Astrocyte of the spinal cord (primary cell): ENCODE measurements at regions not wholly inside any gene's neighbourhood (a gene's known extent, or its start where the extent isn't known, plus 50 kb on each side); places are given as distances from the start of the nearest gene placed in this dataset.

Experiments
- DNase-seq: peaks from one replicate; pipeline ENCODE4 v3.0.0; 2011; ENCODE audit warnings: low read depth, low spot score
- H3K4me3 ChIP-seq: 2 replicates; pipeline ENCODE4 v1.5.1; 2011; ENCODE audit warnings: low read depth, mild to moderate bottlenecking, low read length, moderate library complexity
- in situ Hi-C: cut with HindIII; loops from 2 replicates; pipeline ENCODE4 v1.10.0; 2017; ENCODE audit warnings: low sequenced_read_pairs
- TF ChIP-seq, protein P1 (sequence below): IDR thresholded peaks from 2 replicates; pipeline ENCODE4 v1.5.1; 2012; ENCODE audit warnings: low read depth, mild to moderate bottlenecking, low read length, inconsistent platforms

DNA sequence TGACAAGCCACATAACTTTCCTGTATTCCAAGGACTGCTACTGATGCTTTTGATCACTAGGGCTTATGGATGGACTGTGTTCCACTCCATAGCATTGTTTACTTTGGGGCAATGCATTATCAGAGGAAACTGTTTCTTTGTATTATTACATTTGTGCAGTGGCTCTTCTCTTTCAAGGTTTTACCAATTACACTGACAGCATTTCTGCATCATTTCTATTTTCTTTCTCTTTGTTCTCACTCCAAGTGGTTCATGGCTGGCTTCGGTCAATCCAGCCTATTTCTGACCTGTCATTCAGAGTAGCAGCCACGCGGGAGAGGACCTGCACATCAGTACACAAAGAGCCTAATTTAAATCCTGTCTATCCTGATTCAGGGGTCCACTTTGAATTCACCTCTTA is 711.0 kb downstream of the TLE4 start:
- in situ Hi-C loops = no loop called here
- H3K4me3 ChIP-seq = no peak overlapping the region
- DNase-seq = no peak
- TF ChIP-seq, protein P1, sequence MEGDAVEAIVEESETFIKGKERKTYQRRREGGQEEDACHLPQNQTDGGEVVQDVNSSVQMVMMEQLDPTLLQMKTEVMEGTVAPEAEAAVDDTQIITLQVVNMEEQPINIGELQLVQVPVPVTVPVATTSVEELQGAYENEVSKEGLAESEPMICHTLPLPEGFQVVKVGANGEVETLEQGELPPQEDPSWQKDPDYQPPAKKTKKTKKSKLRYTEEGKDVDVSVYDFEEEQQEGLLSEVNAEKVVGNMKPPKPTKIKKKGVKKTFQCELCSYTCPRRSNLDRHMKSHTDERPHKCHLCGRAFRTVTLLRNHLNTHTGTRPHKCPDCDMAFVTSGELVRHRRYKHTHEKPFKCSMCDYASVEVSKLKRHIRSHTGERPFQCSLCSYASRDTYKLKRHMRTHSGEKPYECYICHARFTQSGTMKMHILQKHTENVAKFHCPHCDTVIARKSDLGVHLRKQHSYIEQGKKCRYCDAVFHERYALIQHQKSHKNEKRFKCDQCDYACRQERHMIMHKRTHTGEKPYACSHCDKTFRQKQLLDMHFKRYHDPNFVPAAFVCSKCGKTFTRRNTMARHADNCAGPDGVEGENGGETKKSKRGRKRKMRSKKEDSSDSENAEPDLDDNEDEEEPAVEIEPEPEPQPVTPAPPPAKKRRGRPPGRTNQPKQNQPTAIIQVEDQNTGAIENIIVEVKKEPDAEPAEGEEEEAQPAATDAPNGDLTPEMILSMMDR = no peak

DNA sequence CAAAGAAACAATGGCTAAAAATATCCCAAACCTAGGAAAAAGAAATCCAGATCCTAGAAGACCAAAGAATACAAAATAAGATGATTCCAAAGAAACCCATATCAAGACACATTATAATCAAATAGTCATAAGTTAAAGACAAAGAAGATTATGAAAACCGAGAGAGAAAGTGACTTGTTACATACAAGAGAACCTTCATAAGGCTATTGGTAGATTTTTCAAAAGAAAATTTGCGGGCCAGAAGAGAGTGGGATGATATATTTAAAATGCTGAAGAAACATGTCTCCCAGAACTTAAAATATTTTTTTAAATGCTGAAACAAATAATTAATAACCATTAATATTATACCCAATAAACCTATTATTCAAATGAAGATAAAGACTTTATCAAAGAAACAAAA is 687.3 kb downstream of the TLE4 start:
- no peak overlapping the region for H3K4me3 ChIP-seq
- in situ Hi-C loops = no loop called here
- TF ChIP-seq, protein P1 = no peak
- no peak for DNase-seq

DNA sequence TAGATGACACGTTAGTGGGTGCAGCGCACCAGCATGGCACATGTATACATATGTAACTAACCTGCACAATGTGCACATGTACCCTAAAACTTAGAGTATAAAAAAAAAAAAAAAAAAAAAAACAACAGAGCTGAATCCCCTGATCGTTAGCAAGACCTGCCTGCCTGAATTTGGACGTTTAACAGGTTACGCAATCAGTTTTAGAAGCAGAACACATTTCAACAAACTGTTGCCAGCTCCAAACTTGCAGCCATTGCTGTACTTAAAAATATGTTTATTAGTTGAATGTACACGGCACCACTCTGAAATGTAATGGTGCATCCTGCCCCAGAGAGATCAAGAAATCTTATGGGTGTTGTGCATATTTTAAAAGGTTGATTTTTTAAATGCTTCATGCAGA is 680.0 kb downstream of the TLE4 start:
- in situ Hi-C loops = no loop called here
- TF ChIP-seq, protein P1 = no peak
- no peak overlapping the region for H3K4me3 ChIP-seq
- DNase-seq = no peak

DNA sequence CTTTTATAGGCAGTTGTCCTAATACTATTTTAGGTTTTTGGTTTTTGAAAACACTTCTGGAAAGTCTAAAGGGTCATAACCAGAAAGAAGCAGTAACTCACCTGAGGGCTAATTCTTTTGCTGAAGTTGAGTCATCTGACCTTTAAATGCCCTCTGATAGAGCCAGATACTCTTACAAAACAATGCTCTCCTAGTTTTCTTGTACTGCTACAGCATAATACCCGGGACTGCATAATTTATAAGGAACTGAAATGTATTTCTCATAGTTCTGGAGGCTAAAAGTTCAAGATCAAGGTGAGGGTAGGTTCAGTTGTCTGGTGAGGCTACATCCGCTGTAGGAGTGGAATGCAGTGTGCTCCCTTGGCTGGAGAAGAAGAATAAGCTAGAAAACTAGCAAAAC is 670.3 kb downstream of the TLE4 start:
- in situ Hi-C loops = no loop called here
- no peak for DNase-seq
- TF ChIP-seq, protein P1 = no peak
- no peak overlapping the region for H3K4me3 ChIP-seq

DNA sequence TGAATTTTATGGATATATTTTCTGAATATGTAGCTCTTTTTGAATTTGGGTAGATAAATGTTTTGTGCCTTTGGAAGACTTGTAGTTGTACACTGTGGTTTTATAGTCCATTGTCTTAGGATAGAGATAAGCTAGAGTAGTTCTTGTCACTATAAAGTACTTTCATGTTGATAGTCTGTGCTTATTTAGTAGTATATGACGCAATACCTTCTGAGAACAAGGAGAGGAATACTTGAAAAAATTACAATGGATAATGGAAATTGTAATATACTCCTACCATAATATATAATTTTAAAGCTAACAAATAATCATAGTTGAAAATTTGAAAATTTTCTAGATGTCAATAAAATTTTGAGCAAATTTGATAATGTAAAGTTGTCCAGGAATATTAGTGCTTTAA is 664.0 kb downstream of the TLE4 start:
- in situ Hi-C loops = no loop called here
- TF ChIP-seq, protein P1 = no peak
- no peak for DNase-seq
- H3K4me3 ChIP-seq = no peak overlapping the region

DNA sequence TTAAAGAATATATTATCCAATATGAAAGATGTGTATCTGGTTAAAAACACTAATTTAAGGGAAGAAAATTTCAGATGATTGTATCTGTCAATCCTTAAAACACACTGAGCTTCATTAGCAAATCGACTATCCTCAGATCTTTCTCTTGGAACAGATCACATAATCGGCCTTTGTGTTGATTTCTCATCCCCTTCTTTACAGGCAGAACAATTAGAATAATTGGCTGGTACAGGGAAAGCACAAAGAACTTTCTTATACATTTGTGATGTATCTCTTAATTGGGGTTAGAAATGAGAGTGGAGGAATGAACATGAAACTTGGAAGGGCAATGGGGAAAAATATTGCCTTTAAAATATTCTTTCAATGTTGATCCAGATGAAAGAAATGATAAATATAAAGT is 662.1 kb downstream of the TLE4 start:
- DNase-seq = no peak
- H3K4me3 ChIP-seq = no peak overlapping the region
- in situ Hi-C loops = no loop called here
- TF ChIP-seq, protein P1 = no peak
